ENCODE measurements at regions not wholly inside any gene's neighbourhood (a gene's known extent, or its start where the extent isn't known, plus 50 kb on each side); places are given as distances from the start of the nearest gene placed in this dataset.

GRCh38 chr7:142414915-142415314 lies 157.1 kb upstream of the PRSS58 start:
- Histone ChIP-seq H3K4me3 (ENCODE audit: low read depth in 1 of 5, low read length in 5 of 5) (no peak overlapping the region), H3K4me1 (ENCODE audit: control insufficient read depth in 5 of 5, insufficient read depth in 5 of 5, low read length in 5 of 5) (peaks cover 0 to 4% (median 0%) of the 10 kb centered on the region in 5 donors), H3K27me3 (ENCODE audit: control insufficient read depth in 5 of 5, insufficient read depth in 4 of 5, low read length in 5 of 5) (no peaks in the 10 kb centered on the region), H3K27ac (ENCODE audit: low read depth, low read length) (no peak overlapping the region), H3K9ac (ENCODE audit: low read length in 5 of 5) (no peak overlapping the region), H3K9me3 (ENCODE audit: control insufficient read depth in 5 of 5, low read length in 5 of 5) (no peaks in the 10 kb centered on the region), H3K36me3 (ENCODE audit: control insufficient read depth in 5 of 5, insufficient read depth in 5 of 5, low read length in 5 of 5) (no peaks in the 10 kb centered on the region)

- Histone ChIP-seq H3K9me3 (ENCODE audit: control insufficient read depth in 5 of 5, low read length in 5 of 5) (no peaks in the 10 kb centered on the region), H3K36me3 (ENCODE audit: control insufficient read depth in 5 of 5, insufficient read depth in 5 of 5, low read length in 5 of 5) (no peaks in the 10 kb centered on the region), H3K9ac (ENCODE audit: low read length in 5 of 5) (no peak overlapping the region), H3K27ac (ENCODE audit: low read depth, low read length) (no peak overlapping the region), H3K4me1 (ENCODE audit: control insufficient read depth in 5 of 5, insufficient read depth in 5 of 5, low read length in 5 of 5) (peaks cover 0 to 4% (median 0%) of the 10 kb centered on the region in 5 donors), H3K27me3 (ENCODE audit: control insufficient read depth in 5 of 5, insufficient read depth in 4 of 5, low read length in 5 of 5) (no peaks in the 10 kb centered on the region), H3K4me3 (ENCODE audit: low read depth in 1 of 5, low read length in 5 of 5) (no peak overlapping the region)
Observed at GRCh38 chr7:142414135-142414534, 156.3 kb upstream of the PRSS58 start.

GRCh38 chr7:142413280-142414000 lies 155.6 kb upstream of the PRSS58 start:
- Histone ChIP-seq H3K27ac (ENCODE audit: low read depth, low read length) (no peak overlapping the region), H3K9me3 (ENCODE audit: control insufficient read depth in 5 of 5, low read length in 5 of 5) (no peaks in the 10 kb centered on the region), H3K4me3 (ENCODE audit: low read depth in 1 of 5, low read length in 5 of 5) (no peak overlapping the region), H3K4me1 (ENCODE audit: control insufficient read depth in 5 of 5, insufficient read depth in 5 of 5, low read length in 5 of 5) (peaks cover 0 to 7% (median 0%) of the 10 kb centered on the region in 5 donors), H3K9ac (ENCODE audit: low read length in 5 of 5) (no peak overlapping the region), H3K36me3 (ENCODE audit: control insufficient read depth in 5 of 5, insufficient read depth in 5 of 5, low read length in 5 of 5) (no peaks in the 10 kb centered on the region), H3K27me3 (ENCODE audit: control insufficient read depth in 5 of 5, insufficient read depth in 4 of 5, low read length in 5 of 5) (no peaks in the 10 kb centered on the region)

- Histone ChIP-seq H3K27me3 (ENCODE audit: control insufficient read depth in 5 of 5, insufficient read depth in 4 of 5, low read length in 5 of 5) (no peaks in the 10 kb centered on the region), H3K9me3 (ENCODE audit: control insufficient read depth in 5 of 5, low read length in 5 of 5) (no peaks in the 10 kb centered on the region), H3K9ac (ENCODE audit: low read length in 5 of 5) (no peak overlapping the region), H3K36me3 (ENCODE audit: control insufficient read depth in 5 of 5, insufficient read depth in 5 of 5, low read length in 5 of 5) (no peaks in the 10 kb centered on the region), H3K4me3 (ENCODE audit: low read depth in 1 of 5, low read length in 5 of 5) (no peak overlapping the region), H3K4me1 (ENCODE audit: control insufficient read depth in 5 of 5, insufficient read depth in 5 of 5, low read length in 5 of 5) (peaks cover 0 to 14% (median 3%) of the 10 kb centered on the region in 5 donors), H3K27ac (ENCODE audit: low read depth, low read length) (no peak overlapping the region)
Observed at GRCh38 chr7:142412551-142413193, 154.8 kb upstream of the PRSS58 start.

GRCh38 chr7:142409471-142409870 lies 151.6 kb upstream of the PRSS58 start:
- H3K4me1 ChIP-seq (ENCODE audit: control insufficient read depth in 5 of 5, insufficient read depth in 5 of 5, low read length in 5 of 5), result peaks cover 0 to 15% (median 6%) of the 10 kb centered on the region in 5 donors
- H3K27me3 ChIP-seq (ENCODE audit: control insufficient read depth in 5 of 5, insufficient read depth in 4 of 5, low read length in 5 of 5), result no peaks in the 10 kb centered on the region
- no peak overlapping the region for H3K9ac ChIP-seq (ENCODE audit: low read length in 5 of 5)
- no peak overlapping the region for H3K27ac ChIP-seq (ENCODE audit: low read depth, low read length)
- no peak overlapping the region for H3K4me3 ChIP-seq (ENCODE audit: low read depth in 1 of 5, low read length in 5 of 5)
- no peaks in the 10 kb centered on the region for H3K9me3 ChIP-seq (ENCODE audit: control insufficient read depth in 5 of 5, low read length in 5 of 5)
- H3K36me3 ChIP-seq (ENCODE audit: control insufficient read depth in 5 of 5, insufficient read depth in 5 of 5, low read length in 5 of 5), result no peaks in the 10 kb centered on the region

GRCh38 chr7:142408794-142409193 lies 150.9 kb upstream of the PRSS58 start:
- Histone ChIP-seq H3K4me3 (ENCODE audit: low read depth in 1 of 5, low read length in 5 of 5) (no peak overlapping the region), H3K27me3 (ENCODE audit: control insufficient read depth in 5 of 5, insufficient read depth in 4 of 5, low read length in 5 of 5) (no peaks in the 10 kb centered on the region), H3K27ac (ENCODE audit: low read depth, low read length) (no peak overlapping the region), H3K36me3 (ENCODE audit: control insufficient read depth in 5 of 5, insufficient read depth in 5 of 5, low read length in 5 of 5) (no peaks in the 10 kb centered on the region), H3K9me3 (ENCODE audit: control insufficient read depth in 5 of 5, low read length in 5 of 5) (no peaks in the 10 kb centered on the region), H3K4me1 (ENCODE audit: control insufficient read depth in 5 of 5, insufficient read depth in 5 of 5, low read length in 5 of 5) (peaks cover 0 to 15% (median 6%) of the 10 kb centered on the region in 5 donors), H3K9ac (ENCODE audit: low read length in 5 of 5) (no peak overlapping the region)

- H3K4me1 ChIP-seq (ENCODE audit: control insufficient read depth in 5 of 5, insufficient read depth in 5 of 5, low read length in 5 of 5), result peaks cover 0 to 15% (median 6%) of the 10 kb centered on the region in 5 donors
- H3K36me3 ChIP-seq (ENCODE audit: control insufficient read depth in 5 of 5, insufficient read depth in 5 of 5, low read length in 5 of 5), result no peaks in the 10 kb centered on the region
- H3K27ac ChIP-seq (ENCODE audit: low read depth, low read length), result no peak overlapping the region
- peak overlapping the region; percentile 42 to 75 (median 57) for H3K4me3 ChIP-seq (ENCODE audit: low read depth in 1 of 5, low read length in 5 of 5)
- no peaks in the 10 kb centered on the region for H3K27me3 ChIP-seq (ENCODE audit: control insufficient read depth in 5 of 5, insufficient read depth in 4 of 5, low read length in 5 of 5)
- no peaks in the 10 kb centered on the region for H3K9me3 ChIP-seq (ENCODE audit: control insufficient read depth in 5 of 5, low read length in 5 of 5)
- peak overlapping the region in 3 of 5 donors; percentile 7 to 60 (median 47) for H3K9ac ChIP-seq (ENCODE audit: low read length in 5 of 5)
Observed at GRCh38 chr7:142407939-142408570, 150.2 kb upstream of the PRSS58 start.

- Histone ChIP-seq H3K27me3 (ENCODE audit: control insufficient read depth in 5 of 5, insufficient read depth in 4 of 5, low read length in 5 of 5) (peaks cover 0 to 3% (median 0%) of the 10 kb centered on the region in 5 donors), H3K9ac (ENCODE audit: low read length in 5 of 5) (no peak overlapping the region), H3K4me3 (ENCODE audit: low read depth in 1 of 5, low read length in 5 of 5) (no peak overlapping the region), H3K27ac (ENCODE audit: low read depth, low read length) (no peak overlapping the region), H3K36me3 (ENCODE audit: control insufficient read depth in 5 of 5, insufficient read depth in 5 of 5, low read length in 5 of 5) (no peaks in the 10 kb centered on the region), H3K9me3 (ENCODE audit: control insufficient read depth in 5 of 5, low read length in 5 of 5) (no peaks in the 10 kb centered on the region), H3K4me1 (ENCODE audit: control insufficient read depth in 5 of 5, insufficient read depth in 5 of 5, low read length in 5 of 5) (peaks cover 0 to 11% (median 6%) of the 10 kb centered on the region in 5 donors)
Observed at GRCh38 chr7:142405122-142405765, 147.4 kb upstream of the PRSS58 start.

- H3K4me3 ChIP-seq (ENCODE audit: low read depth in 1 of 5, low read length in 5 of 5), result no peak overlapping the region
- H3K27ac ChIP-seq (ENCODE audit: low read depth, low read length), result no peak overlapping the region
- H3K4me1 ChIP-seq (ENCODE audit: control insufficient read depth in 5 of 5, insufficient read depth in 5 of 5, low read length in 5 of 5), result no peaks in the 10 kb centered on the region
- H3K36me3 ChIP-seq (ENCODE audit: control insufficient read depth in 5 of 5, insufficient read depth in 5 of 5, low read length in 5 of 5), result no peaks in the 10 kb centered on the region
- peaks cover 0 to 9% (median 4%) of the 10 kb centered on the region in 5 donors for H3K27me3 ChIP-seq (ENCODE audit: control insufficient read depth in 5 of 5, insufficient read depth in 4 of 5, low read length in 5 of 5)
- no peaks in the 10 kb centered on the region for H3K9me3 ChIP-seq (ENCODE audit: control insufficient read depth in 5 of 5, low read length in 5 of 5)
- no peak overlapping the region for H3K9ac ChIP-seq (ENCODE audit: low read length in 5 of 5)
Observed at GRCh38 chr7:142401951-142402350, 144.1 kb upstream of the PRSS58 start.

Measured in subcutaneous abdominal adipose tissue (tissue), 5 donors.